HG03439 (cell line): ENCODE measurements at regions not wholly inside any gene's neighbourhood (a gene's known extent, or its start where the extent isn't known, plus 50 kb on each side); places are given as distances from the start of the nearest gene placed in this dataset.

Experiments
- ATAC-seq: cut with Tn5 transposase; IDR thresholded peaks from one replicate; pipeline ENCODE4 v1.9.1; 2021; ENCODE audit warnings: mild to moderate bottlenecking, moderate library complexity; ENCODE audit not compliant: unreplicated experiment

DNA sequence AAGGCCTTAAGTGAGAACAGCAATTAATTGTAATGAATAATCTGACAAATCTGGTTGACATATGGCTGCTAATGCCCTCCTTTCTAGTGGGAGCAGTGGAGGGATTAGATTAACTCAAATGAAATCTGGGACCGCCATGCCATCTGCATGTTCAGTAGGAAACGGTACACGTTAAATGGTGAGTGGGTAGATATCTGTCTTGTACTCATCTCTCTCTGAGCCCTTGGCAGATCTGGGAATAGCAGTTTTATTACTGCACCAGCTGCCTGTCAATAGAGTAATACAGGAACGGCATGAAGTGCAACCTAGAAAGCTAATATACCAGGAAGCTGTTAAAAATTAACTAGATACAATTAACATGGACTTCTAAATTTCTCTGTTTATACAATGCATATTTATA is 258.8 kb downstream of the GPD2 start:
- no peak for ATAC-seq

DNA sequence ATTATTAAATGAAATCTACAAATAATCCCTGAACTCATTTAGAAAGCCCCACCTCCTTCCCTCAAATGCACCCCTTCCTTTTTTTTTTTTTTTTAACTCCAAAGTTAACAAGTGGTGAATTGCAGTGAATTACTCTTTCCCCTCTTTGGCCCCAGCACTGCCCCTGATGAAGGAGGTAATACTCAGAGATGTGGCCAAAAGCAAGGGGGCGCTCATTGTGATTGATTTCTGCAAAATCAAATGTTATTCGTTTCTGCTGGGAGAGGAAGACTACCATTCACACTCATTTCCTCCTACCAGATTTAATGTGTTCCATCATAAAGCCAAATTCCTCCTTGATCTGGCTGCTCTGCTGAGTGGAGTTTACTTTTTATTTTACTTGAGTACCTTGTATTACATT is 259.4 kb downstream of the GPD2 start:
- no peak for ATAC-seq

DNA sequence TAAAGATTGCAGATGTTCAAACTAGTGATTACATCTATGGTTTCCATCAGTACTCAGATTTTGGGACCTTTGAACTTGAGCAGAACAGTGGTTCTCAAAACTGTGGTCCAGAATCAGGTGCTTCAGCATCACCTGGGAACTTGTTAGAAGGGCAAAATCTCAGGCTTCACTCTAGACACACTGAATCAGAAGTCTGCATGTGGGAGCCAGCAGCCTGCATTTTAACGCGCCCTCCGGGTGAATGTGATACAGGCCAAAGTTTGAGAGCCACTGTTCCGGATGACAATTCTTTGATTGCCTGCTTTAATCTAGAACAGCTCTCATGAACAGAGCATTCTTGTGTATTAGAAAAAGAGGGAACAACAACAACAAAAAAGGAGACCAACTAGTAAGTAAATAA is 261.7 kb downstream of the GPD2 start:
- ATAC-seq: no peak

DNA sequence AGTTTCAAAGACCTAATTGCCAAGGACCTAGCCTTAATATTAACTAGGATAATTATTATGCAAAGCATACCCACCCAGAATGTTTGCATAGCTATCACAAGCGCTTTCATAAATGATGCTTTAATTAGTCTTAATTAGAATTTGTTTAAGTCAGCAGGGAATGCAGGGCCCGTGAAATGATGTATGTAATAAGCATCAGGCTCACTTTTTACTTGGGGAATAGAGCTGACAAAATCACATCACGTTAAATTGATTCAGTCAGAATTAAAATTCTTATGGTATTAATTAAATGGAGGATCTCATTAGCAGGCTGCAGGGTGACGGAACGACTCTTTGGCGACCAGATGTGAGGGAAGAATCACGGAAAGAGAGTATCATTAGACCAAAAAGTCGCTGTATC is 264.5 kb downstream of the GPD2 start:
- ATAC-seq: no peak

DNA sequence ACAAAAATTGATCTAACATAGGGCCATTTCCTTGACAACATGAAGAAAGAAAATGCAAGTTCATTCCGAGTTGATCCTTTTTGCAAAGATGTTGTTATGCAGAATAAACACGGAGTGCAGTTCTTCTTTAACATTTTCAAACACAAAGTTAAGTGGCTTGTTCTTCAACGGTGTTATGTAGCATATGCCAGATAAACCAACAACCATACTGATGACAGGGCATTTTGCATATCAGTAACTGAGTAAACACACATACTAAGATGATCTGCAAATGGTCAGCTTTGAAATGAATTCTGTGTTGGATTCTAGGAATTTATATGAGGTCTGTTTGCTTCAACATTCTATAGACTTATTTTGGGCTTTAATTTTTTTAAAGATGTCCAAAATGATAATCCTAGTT is 266.4 kb downstream of the GPD2 start:
- ATAC-seq: no peak

DNA sequence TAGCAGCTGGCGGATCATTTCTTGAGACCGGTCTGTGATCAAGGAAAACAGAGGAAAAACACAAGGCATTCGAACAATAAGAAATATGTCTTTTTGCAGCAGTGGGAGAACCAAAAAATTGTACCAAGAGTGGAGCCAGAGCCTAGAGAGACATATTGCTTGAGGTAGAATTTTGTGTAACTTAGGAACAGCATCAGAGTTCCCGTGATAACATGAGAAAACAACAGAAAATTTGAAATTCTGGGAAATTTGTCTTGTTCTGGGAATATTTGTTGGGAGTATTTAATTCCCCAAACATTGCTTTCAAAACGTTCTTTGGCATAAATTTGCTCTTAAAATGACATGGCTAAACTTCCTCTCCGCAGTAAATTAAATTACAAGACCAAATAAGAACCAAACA is 267.5 kb downstream of the GPD2 start:
- no peak for ATAC-seq

DNA sequence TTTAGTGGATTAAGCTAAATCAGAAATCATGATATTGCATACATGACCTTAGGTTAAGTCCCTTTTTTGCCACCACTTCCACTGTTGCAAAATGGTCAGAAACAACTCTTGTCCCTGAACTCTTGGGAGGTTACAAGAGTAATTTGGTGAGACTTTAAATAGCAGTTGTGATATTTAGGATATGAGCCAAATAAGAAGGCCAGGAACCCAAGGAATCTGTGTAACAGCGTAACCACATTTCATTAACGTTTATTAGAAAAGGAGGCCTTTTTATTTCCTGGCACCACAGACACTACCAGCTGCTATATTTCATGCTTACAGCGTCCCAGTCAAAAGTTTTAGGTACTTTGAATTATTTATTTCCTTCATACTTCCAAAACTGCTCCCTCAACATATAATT is 268.0 kb downstream of the GPD2 start:
- no peak for ATAC-seq

DNA sequence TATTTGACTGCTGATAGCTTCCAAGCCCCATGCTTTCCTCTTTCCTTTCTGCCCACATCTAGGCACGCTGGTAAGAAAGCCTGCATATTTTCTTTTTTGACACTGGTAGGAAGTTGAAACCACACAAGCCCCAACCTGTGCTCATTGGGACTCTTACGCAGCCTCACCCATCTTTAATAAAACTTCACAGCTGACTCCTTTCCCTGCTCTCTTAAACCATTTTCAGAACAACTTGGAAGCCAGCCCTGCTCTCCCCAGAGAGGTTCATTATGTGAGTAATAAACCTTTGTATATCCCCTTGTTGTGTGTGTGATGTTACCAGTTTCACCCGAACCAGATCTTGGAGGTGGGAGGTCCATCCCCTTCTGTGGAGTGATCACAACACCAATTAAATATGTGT is 268.4 kb downstream of the GPD2 start:
- ATAC-seq: no peak

DNA sequence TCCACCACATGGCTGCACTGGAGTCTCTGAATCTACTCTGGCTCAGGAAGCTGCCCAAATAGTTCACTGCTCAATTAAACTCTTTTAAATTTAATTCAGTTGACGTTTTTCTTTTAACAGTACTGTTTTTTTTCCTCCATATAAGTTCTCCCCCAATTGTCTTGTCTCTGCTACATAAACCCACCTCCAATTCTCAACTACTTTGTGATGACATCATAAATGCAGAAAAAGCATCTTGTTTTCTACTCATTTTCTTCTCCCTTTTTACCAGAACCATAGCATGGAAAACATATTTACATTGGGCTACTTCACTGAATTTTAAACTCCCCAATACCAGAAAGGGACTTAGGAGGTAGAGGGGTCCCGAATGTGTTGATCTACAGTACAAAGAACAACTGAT is 270.4 kb downstream of the GPD2 start:
- no peak for ATAC-seq

DNA sequence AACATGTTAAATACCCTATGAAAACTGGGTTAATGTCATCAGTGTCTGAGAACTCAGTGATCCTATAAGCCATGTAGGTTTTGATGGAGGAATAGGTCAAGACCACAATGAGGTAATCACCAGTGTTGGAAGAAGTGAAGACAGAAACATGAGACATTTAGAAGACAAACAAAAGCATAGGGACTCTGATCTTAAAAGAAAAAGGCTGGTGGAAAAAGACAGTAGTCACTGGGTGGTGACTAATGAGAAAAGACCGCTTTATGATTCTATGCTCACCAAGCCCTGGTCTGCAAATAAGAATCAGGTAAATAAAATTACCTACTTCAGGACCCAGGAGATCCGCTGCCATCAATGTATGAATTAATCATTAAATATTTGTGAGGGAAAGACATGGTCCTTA is 271.9 kb downstream of the GPD2 start:
- no peak for ATAC-seq

DNA sequence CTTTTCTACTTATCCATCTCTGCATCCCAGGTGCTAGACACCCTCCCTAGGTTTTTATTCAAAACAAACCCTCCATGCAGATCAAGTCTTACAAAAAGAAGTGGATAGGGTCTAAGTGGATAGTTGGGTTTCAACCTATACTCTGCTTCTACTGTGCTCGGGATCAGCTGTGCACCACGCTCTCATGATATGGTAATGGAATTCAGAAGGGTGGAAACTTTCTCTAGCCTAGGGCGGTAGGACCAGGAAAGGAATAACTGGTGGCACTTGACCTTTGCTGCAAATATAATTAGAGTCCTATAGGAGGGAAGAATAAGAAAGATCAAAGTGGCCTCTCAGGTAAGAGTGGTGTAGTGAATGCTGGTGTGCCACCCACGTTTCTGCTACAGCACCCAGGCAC is 272.9 kb downstream of the GPD2 start:
- no peak for ATAC-seq

DNA sequence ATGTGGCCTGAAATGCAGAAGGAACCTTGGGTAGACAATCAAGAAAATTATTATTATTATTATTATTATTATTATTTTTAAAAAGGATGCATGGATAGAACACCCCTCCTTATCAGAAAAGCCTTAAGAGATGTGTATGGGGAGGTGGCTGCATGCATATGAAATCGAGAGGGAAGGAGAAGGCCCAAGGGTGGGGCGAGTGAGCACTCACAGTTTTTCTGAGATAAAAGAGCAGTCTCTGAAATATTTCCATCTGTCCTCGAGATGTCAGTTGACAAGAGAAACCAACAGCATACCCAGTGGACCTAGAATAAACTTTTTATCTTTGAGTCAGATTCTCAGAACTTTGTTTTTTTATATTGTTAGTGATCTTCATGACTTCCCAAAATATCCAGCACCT is 282.9 kb downstream of the GPD2 start:
- no peak for ATAC-seq

DNA sequence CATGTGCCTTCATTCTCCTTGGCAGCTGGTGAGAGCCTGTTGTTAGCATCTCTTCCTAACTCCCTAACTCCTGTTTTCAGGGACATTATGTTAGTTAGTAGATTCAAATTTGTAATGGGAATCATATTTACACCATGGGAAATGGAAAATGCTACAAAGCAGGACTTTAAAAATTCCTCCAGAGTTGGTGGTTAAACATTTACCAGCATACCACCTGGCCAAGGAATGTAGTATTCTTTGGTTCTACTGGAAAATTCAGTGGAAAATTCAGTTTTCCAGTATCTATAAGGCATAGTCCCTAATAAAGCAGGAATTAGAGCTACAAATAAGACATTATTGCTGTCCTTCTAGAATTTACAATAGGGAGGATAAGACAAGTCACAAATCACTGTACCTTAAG is 291.7 kb downstream of the GPD2 start:
- no peak for ATAC-seq

DNA sequence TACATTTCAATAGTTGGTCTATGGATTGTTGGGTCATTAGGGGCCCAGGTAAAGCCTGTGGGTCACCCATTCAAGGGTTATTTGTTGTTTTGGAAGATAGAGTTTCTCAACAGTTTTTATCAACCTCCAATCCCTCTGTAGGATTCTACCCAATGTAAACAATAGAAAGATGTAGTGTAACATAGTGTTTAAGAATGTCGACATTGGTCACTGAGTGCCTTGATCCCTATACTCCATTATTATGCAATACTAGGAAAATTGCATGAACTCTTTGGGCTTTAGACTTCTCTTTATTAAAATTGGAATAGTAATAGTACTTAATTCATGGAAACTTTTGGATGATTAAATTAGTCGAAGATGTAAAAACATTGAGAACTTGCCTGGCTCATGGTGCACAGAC is 292.1 kb downstream of the GPD2 start:
- ATAC-seq: no peak

DNA sequence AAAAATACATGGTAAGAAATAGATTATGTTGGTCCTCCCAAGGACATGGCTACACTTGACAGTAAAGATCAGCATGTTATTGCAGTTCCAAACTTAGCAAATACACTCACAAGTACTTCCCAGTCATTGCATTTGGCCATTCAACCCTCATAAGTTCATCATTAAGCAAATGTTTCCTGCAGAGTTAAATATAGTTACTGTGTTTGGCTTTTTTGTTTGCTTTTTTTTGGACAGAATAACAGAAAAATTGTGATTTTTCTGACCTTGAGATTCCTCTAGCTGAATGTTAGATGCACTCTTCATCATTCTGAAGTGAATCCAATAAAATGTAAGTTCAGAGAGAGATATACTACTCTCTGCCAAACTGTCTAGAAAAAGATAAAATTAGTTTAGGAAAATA is 295.3 kb downstream of the GPD2 start:
- no peak for ATAC-seq

DNA sequence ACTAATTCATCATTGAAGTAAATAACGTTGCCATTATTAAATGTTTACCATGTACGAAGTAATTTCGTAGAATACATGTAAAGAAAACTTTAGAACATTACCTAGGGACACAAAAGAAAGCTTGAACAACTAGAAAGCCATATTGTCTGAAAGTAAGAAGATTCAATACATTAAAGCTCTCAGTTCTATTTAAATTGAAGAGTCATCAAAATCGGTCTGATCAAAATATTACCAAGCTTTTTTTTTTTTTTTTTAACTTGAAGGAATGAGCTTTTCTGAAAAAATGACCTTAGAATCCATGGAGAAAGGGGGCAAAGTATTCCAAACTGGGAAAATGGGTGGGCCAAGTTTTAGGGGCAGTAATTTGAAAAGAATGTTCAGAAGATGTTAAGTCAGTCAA is 300.8 kb downstream of the GPD2 start:
- no peak for ATAC-seq

DNA sequence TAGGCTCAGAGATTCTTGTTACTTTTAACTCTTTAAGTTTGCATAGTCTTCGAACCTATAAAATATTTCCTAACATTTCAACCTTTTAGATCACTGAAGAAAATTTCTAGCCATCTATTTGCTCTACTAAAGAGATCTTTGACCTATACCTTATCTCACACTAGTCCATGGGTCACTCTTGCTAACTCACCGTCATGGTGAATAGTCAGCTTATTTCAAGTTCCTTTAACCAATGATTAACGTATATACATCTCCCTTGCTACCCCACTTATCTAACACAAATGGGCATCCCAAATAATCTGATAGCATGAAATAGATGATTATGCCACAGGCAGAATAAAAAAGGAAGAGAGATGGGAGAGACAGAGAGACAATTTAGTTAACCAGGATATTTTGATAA is 303.1 kb downstream of the GPD2 start:
- ATAC-seq: no peak

DNA sequence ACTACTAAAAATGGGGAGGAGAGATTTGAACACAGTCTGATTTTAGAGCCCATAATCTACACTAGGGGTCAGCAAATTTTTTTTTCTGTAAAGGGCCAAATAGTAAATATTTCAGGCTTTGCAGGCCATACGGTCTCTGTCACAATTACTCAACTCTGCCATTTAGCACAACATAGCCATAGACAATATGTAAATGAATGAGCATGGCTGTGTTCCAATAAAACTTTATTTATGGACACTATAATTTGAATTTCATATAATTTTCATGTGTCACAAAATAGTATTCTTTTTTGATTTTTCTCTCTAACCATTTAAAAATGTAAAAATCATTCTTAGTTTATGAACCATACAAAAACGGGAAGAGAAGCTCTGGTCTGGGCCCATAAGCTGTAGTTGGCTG is 309.4 kb downstream of the GPD2 start:
- no peak for ATAC-seq

DNA sequence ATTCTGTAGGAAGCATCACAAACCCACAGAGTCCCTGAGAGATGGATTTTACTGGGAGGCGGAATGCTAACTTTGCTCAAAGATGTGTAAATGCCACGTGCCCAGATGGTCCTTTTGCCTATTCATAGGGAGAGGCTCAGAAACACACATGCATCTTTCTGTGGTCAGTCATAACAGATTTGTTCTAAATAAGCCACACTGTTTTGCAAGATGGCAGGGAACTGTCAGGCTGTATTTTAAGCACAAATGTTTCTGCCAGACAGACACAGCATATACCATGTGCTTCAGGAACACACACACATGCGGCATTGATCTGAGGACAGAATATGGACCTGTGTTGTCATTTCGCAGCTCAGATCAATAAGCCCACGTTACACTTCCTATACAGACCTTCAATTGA is 312.0 kb downstream of the GPD2 start:
- no peak for ATAC-seq

DNA sequence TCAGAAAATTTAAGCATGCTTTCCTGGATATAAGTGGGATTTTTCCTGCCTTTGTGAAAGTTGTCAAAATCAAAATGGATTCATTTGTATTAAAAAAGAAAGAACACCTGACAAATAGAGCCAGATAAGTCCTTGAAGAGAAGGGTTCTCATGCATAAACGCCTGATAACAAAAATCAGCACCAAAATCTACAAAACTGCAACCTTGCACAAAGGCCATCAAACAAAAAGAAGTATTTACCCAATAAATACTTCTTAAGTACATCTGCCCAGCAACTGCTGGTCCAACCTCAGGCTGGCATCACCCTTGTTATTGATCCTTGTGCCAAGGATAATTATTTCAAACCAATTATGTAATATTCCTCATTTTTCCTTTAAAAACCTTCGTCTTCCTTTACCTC is 315.9 kb downstream of the GPD2 start:
- ATAC-seq: no peak

DNA sequence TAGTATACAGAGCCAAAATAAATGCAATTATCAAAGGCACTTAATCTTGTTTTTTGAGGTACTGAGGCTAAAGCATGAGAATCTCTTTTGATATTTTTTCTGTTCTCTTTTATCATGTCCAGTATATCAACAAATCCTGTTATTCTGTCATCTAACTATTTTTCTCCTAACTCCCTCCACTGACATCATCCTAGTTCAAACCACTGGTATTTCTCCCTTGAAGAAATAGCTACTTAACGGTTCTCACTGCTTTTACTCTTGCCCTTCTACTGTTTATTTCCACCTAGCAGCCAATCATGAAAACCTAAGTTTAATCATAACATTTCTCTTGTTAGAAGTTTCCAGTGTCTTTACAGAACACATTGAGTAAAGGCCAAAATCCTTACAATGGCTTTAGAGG is 317.6 kb downstream of the GPD2 start:
- no peak for ATAC-seq

DNA sequence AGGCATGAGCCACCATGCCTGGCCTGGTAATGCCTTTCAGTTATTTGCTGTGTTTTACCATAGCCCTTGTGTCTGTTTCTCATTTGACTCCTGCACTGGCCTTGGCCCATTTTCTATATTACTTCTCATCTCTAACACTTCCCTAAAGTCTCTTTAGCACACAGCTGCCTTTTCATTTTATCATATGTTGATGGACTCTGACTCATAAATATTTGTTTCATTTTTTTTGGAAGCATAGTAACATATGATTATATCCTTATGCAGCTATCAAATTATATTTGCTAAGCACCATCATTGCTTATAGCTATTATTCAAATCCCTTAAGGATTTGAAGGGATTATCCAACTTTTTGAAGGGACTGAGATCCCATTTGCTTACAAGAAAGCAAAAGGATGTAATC is 320.3 kb downstream of the GPD2 start:
- no peak for ATAC-seq

DNA sequence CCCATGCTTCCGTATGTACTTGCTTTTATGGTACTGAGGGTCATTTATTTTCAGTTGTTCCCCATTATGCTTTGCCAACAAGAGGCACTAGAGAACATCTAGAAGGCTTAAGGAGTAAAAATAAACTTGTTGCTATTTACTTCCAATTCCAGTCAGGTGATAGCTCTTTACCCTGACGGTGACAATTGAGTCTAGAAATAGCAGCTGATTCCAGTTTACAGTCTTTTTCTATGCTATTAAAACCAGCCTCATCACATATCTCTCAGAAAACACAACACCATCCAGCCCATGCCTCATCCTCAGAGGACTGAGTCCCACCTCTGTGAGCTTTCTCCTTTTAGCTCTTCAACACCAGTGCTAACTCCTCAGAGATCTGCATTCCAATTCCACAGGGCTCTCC is 327.0 kb downstream of the GPD2 start:
- ATAC-seq: no peak

DNA sequence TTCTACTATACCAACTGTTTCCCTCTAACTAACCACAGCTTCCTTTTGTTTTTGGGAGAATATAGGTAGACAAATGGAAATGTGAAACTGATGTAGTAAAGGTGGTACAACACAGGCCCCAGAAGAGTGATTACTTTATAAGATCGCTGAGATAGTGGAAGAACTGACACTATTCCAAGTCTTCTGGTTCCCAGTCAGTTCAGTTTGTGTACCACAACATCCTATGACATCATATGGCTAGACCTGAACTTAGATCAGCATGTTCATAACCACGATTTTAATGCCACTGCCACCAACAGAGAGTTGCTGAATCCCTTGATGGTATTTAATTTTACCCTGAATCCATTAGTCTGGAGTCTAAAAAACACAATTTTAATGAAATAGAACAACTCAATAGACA is 328.9 kb downstream of the GPD2 start:
- no peak for ATAC-seq
